ENCODE measurements at regions not wholly inside any gene's neighbourhood (a gene's known extent, or its start where the extent isn't known, plus 50 kb on each side); places are given as distances from the start of the nearest gene placed in this dataset.
"Not testable (repeated sequence)": the region's sequence is repeated elsewhere in the genome, so short reads cannot be mapped to it uniquely, and the experiment has no call there.

- TF ChIP-seq POLR2A (IDR thresholded peaks at IDR 0.05): not testable (repeated sequence)
- TF ChIP-seq, protein P1, sequence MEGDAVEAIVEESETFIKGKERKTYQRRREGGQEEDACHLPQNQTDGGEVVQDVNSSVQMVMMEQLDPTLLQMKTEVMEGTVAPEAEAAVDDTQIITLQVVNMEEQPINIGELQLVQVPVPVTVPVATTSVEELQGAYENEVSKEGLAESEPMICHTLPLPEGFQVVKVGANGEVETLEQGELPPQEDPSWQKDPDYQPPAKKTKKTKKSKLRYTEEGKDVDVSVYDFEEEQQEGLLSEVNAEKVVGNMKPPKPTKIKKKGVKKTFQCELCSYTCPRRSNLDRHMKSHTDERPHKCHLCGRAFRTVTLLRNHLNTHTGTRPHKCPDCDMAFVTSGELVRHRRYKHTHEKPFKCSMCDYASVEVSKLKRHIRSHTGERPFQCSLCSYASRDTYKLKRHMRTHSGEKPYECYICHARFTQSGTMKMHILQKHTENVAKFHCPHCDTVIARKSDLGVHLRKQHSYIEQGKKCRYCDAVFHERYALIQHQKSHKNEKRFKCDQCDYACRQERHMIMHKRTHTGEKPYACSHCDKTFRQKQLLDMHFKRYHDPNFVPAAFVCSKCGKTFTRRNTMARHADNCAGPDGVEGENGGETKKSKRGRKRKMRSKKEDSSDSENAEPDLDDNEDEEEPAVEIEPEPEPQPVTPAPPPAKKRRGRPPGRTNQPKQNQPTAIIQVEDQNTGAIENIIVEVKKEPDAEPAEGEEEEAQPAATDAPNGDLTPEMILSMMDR (IDR thresholded peaks at IDR 0.05): not testable (repeated sequence)
Observed at GRCh38 chr16:46386110-46386771, 234.9 kb downstream of the SHCBP1 start.
